ENCODE measurements at regions not wholly inside any gene's neighbourhood (a gene's known extent, or its start where the extent isn't known, plus 50 kb on each side); places are given as distances from the start of the nearest gene placed in this dataset.

DNA sequence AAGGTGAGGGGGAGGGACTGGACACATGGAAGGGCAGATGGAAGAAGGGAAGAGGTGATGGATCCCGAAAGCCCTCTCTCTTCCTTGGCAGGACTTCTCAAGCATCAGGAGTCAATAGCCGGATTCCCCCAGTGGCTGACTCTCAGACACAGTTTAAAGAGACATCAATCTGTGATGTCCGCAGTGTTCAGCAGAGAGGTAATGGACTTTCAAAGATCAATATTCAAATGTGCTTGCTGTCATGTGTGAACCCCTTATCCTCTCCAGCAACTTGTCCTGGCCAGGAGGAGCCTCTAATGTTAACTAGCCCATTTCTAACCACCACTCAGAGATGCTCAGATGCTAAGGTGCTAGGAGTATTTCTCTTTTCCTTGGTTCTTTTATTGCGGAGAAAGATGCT, 392.2 kb downstream of the IRX1 start:
- TF ChIP-seq, protein P1, sequence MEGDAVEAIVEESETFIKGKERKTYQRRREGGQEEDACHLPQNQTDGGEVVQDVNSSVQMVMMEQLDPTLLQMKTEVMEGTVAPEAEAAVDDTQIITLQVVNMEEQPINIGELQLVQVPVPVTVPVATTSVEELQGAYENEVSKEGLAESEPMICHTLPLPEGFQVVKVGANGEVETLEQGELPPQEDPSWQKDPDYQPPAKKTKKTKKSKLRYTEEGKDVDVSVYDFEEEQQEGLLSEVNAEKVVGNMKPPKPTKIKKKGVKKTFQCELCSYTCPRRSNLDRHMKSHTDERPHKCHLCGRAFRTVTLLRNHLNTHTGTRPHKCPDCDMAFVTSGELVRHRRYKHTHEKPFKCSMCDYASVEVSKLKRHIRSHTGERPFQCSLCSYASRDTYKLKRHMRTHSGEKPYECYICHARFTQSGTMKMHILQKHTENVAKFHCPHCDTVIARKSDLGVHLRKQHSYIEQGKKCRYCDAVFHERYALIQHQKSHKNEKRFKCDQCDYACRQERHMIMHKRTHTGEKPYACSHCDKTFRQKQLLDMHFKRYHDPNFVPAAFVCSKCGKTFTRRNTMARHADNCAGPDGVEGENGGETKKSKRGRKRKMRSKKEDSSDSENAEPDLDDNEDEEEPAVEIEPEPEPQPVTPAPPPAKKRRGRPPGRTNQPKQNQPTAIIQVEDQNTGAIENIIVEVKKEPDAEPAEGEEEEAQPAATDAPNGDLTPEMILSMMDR (IDR thresholded peaks at IDR 0.05; ENCODE audit: insufficient read depth, low read length) = no peak
- TF ChIP-seq SPI1 (IDR thresholded peaks at IDR 0.05; ENCODE audit: borderline replicate concordance, low read depth) (no peak), GABPA (IDR thresholded peaks at IDR 0.05; ENCODE audit: low read depth) (no peak), POLR2AphosphoS5 (IDR thresholded peaks at IDR 0.05; ENCODE audit: low read depth) (no peak)
- TF ChIP-seq, protein P2, sequence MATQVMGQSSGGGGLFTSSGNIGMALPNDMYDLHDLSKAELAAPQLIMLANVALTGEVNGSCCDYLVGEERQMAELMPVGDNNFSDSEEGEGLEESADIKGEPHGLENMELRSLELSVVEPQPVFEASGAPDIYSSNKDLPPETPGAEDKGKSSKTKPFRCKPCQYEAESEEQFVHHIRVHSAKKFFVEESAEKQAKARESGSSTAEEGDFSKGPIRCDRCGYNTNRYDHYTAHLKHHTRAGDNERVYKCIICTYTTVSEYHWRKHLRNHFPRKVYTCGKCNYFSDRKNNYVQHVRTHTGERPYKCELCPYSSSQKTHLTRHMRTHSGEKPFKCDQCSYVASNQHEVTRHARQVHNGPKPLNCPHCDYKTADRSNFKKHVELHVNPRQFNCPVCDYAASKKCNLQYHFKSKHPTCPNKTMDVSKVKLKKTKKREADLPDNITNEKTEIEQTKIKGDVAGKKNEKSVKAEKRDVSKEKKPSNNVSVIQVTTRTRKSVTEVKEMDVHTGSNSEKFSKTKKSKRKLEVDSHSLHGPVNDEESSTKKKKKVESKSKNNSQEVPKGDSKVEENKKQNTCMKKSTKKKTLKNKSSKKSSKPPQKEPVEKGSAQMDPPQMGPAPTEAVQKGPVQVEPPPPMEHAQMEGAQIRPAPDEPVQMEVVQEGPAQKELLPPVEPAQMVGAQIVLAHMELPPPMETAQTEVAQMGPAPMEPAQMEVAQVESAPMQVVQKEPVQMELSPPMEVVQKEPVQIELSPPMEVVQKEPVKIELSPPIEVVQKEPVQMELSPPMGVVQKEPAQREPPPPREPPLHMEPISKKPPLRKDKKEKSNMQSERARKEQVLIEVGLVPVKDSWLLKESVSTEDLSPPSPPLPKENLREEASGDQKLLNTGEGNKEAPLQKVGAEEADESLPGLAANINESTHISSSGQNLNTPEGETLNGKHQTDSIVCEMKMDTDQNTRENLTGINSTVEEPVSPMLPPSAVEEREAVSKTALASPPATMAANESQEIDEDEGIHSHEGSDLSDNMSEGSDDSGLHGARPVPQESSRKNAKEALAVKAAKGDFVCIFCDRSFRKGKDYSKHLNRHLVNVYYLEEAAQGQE (IDR thresholded peaks at IDR 0.05; ENCODE audit: insufficient replicate concordance, low read depth) = no peak
- no peaks in the 10 kb centered on the region for H3K27me3 ChIP-seq (ENCODE audit: insufficient read depth, poor library complexity, severe bottlenecking)
- no peak overlapping the region for H3K27ac ChIP-seq (replicated peaks)
- no peak overlapping the region for H3K4me3 ChIP-seq (replicated peaks; ENCODE audit: insufficient read depth, low read length)
- DNase-seq (ENCODE audit: low read depth in 1 of 2, low spot score in 1 of 2) = no peak

DNA sequence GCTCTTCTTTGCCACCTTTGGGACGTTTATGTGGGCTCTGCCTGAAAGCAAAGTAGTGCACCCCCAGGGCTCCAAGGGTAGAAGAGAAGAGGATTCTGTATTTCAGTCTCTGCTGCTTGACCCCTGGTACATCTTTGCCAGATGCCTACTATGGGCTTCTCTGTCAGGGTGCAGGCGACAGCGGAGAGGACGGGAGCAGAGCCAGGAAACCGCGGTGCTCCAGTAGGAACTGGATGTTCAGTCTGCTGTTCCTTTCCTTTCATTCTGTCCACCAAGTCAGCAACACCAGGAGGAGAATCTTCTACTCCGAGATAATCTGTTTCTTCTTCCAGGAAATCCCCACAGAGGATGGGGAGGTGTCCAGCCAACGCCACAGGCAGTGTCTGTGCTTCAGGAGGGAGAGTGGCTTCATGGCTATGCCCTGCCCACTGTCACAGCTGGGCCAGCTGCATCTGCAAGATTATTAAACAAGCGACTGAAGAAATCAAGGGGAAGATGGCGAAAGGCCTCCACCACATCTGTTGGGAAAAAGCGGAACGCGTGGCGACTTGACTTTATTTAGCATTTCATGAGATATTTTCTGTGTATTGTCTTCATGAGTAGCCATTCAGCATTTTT, 398.3 kb downstream of the IRX1 start:
- TF ChIP-seq POLR2AphosphoS5 (IDR thresholded peaks at IDR 0.05; ENCODE audit: low read depth) (peak; percentile 97), GABPA (IDR thresholded peaks at IDR 0.05; ENCODE audit: low read depth) (no peak), SPI1 (IDR thresholded peaks at IDR 0.05; ENCODE audit: borderline replicate concordance, low read depth) (peak; percentile 81)
- peak in 1 of 2 experiments; percentile 90 for DNase-seq (ENCODE audit: low read depth in 1 of 2, low spot score in 1 of 2)
- H3K27ac ChIP-seq (replicated peaks) = peak overlapping the region; percentile 59
- H3K27me3 ChIP-seq (ENCODE audit: insufficient read depth, poor library complexity, severe bottlenecking) = no peaks in the 10 kb centered on the region
- H3K4me3 ChIP-seq (replicated peaks; ENCODE audit: insufficient read depth, low read length) = no peak overlapping the region

DNA sequence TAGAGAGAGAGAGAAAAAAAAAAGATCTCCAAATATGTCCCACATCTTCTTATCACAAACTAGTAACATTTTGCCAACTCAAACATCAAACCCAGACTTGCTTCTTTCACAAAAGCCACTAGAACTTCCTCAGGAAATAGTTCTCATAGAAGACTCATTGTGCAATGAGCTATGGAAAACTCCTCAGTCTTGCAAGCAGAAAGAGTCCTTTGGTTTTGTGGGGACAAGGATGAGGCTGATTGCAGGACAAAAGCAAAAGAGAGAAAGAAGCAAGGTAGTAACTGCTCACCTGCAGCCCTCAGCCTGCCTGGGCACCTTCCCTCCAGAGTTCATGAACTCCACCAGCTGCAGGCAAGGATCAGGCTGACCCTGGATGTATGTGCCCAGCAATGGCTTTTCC, 399.0 kb downstream of the IRX1 start:
- TF ChIP-seq, protein P2 (IDR thresholded peaks at IDR 0.05; ENCODE audit: insufficient replicate concordance, low read depth) = no peak
- TF ChIP-seq POLR2AphosphoS5 (IDR thresholded peaks at IDR 0.05; ENCODE audit: low read depth) = no peak
- TF ChIP-seq, protein P1 (IDR thresholded peaks at IDR 0.05; ENCODE audit: insufficient read depth, low read length) = no peak
- TF ChIP-seq GABPA (IDR thresholded peaks at IDR 0.05; ENCODE audit: low read depth) = no peak
- no peak for TF ChIP-seq SPI1 (IDR thresholded peaks at IDR 0.05; ENCODE audit: borderline replicate concordance, low read depth)
- DNase-seq (ENCODE audit: low read depth in 1 of 2, low spot score in 1 of 2) = peak in 1 of 2 experiments; percentile 35
- peak overlapping the region; percentile 59 for H3K27ac ChIP-seq (replicated peaks)
- no peak overlapping the region for H3K4me3 ChIP-seq (replicated peaks; ENCODE audit: insufficient read depth, low read length)
- no peaks in the 10 kb centered on the region for H3K27me3 ChIP-seq (ENCODE audit: insufficient read depth, poor library complexity, severe bottlenecking)

DNA sequence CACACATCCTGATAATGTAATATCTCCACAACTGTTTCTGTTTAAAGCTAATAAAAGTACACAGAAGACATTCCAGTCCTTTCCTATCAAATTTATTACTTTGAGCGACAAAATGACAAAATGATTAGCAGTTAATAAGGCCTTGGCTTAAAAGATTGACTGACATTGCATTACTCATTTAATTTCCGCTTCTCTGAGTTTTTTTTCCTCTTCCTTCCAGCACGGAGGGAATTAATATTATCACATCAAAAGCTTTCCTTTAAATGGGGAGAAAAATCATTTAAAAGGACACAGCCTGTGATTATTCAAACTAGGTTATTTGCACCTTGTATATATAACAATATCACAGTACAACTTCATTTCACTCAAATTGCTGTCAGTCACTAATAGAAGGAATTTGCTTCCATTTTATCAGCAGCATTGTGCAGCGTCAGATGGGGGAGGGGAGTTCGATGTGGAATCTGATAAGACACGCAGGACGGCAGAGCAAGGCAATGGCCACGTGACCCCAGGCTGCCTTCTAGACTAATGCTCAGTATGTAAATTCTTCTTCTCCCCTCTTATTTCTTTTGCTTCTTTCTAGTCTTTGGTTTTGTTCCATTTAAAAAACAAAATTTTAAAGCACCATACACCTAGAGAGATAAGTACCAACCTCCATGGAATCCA, 400.5 kb downstream of the IRX1 start:
- H3K27me3 ChIP-seq (ENCODE audit: insufficient read depth, poor library complexity, severe bottlenecking) = no peaks in the 10 kb centered on the region
- TF ChIP-seq SPI1 (IDR thresholded peaks at IDR 0.05; ENCODE audit: borderline replicate concordance, low read depth) (no peak), GABPA (IDR thresholded peaks at IDR 0.05; ENCODE audit: low read depth) (no peak)
- TF ChIP-seq, protein P2 (IDR thresholded peaks at IDR 0.05; ENCODE audit: insufficient replicate concordance, low read depth) = no peak
- H3K27ac ChIP-seq (replicated peaks) = no peak overlapping the region
- no peak overlapping the region for H3K4me3 ChIP-seq (replicated peaks; ENCODE audit: insufficient read depth, low read length)
- DNase-seq (ENCODE audit: low read depth in 1 of 2, low spot score in 1 of 2) = no peak
